ENCODE measurements at regions not wholly inside any gene's neighbourhood (a gene's known extent, or its start where the extent isn't known, plus 50 kb on each side); places are given as distances from the start of the nearest gene placed in this dataset.

DNA sequence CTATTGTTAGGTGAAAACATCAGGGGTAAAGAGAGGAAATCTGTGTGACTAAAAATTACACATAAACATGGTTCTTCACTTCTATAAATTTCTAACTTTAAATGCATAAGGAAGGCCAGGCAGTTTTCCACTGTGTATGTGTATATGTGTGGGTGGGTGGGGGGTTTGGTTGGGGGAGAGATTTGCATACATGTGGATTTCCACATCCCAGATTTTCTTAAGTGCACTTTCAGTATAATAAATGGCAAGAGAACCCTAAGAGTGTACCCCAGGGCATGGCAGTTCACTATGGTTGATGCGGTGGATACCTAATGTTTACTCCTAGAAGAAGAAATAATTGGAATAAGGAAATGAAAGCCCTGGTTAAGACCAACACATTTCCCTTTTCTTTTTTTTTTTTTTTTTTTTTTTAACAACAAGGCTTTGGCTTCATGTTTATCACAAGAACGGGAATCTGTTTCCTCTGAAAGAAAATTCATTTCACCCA is 451.8 kb upstream of the CCL2 start:
- TF ChIP-seq, protein P1, sequence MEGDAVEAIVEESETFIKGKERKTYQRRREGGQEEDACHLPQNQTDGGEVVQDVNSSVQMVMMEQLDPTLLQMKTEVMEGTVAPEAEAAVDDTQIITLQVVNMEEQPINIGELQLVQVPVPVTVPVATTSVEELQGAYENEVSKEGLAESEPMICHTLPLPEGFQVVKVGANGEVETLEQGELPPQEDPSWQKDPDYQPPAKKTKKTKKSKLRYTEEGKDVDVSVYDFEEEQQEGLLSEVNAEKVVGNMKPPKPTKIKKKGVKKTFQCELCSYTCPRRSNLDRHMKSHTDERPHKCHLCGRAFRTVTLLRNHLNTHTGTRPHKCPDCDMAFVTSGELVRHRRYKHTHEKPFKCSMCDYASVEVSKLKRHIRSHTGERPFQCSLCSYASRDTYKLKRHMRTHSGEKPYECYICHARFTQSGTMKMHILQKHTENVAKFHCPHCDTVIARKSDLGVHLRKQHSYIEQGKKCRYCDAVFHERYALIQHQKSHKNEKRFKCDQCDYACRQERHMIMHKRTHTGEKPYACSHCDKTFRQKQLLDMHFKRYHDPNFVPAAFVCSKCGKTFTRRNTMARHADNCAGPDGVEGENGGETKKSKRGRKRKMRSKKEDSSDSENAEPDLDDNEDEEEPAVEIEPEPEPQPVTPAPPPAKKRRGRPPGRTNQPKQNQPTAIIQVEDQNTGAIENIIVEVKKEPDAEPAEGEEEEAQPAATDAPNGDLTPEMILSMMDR (IDR thresholded peaks at IDR 0.05 in 2 of 3, conservative IDR thresholded peaks at IDR 0.05 in 1 of 3; ENCODE audit: control insufficient read depth in 2 of 3, extremely low read depth in 1 of 3, insufficient read depth in 1 of 3, low read depth in 3 of 3, low read length in 3 of 3), result no peak
- TF ChIP-seq, protein P2, sequence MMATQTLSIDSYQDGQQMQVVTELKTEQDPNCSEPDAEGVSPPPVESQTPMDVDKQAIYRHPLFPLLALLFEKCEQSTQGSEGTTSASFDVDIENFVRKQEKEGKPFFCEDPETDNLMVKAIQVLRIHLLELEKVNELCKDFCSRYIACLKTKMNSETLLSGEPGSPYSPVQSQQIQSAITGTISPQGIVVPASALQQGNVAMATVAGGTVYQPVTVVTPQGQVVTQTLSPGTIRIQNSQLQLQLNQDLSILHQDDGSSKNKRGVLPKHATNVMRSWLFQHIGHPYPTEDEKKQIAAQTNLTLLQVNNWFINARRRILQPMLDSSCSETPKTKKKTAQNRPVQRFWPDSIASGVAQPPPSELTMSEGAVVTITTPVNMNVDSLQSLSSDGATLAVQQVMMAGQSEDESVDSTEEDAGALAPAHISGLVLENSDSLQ (IDR thresholded peaks at IDR 0.05), result no peak
- no peak for TF ChIP-seq CREB1 (IDR thresholded peaks at IDR 0.05; ENCODE audit: low read depth)
- TF ChIP-seq, protein P3, sequence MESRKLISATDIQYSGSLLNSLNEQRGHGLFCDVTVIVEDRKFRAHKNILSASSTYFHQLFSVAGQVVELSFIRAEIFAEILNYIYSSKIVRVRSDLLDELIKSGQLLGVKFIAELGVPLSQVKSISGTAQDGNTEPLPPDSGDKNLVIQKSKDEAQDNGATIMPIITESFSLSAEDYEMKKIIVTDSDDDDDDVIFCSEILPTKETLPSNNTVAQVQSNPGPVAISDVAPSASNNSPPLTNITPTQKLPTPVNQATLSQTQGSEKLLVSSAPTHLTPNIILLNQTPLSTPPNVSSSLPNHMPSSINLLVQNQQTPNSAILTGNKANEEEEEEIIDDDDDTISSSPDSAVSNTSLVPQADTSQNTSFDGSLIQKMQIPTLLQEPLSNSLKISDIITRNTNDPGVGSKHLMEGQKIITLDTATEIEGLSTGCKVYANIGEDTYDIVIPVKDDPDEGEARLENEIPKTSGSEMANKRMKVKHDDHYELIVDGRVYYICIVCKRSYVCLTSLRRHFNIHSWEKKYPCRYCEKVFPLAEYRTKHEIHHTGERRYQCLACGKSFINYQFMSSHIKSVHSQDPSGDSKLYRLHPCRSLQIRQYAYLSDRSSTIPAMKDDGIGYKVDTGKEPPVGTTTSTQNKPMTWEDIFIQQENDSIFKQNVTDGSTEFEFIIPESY (IDR thresholded peaks at IDR 0.05), result no peak

Data from GM12878 (cell line).